HAP-1 (cell line): ENCODE measurements at regions not wholly inside any gene's neighbourhood (a gene's known extent, or its start where the extent isn't known, plus 50 kb on each side); places are given as distances from the start of the nearest gene placed in this dataset.

Experiments used
- DNase-seq, 2 experiments: peaks; one replicate each; pipeline ENCODE4 v3.0.0-alpha.2; 2016 to 2020; ENCODE audit warnings: low spot score in 2 of 2
- H3K27me3 ChIP-seq: fragments of 250-450 bp; sonication (Bioruptor Pico); 2 replicates; pipeline ENCODE4 v1.5.1; 2020; ENCODE audit warnings: low read depth, mild to moderate bottlenecking, moderate library complexity
- H3K36me3 ChIP-seq: fragments of 250-450 bp; sonication (Bioruptor Pico); replicated peaks from 2 replicates; pipeline ENCODE4 v1.5.1; 2020; ENCODE audit warnings: mild to moderate bottlenecking
- H3K4me1 ChIP-seq: fragments of 250-450 bp; sonication (Bioruptor Pico); 2 replicates; pipeline ENCODE4 v1.5.1; 2020; ENCODE audit warnings: mild to moderate bottlenecking
- H3K4me3 ChIP-seq: fragments of 250-450 bp; sonication (Bioruptor Pico); 2 replicates; pipeline ENCODE4 v1.5.1; 2020; ENCODE audit warnings: mild to moderate bottlenecking, moderate library complexity
- H3K9me3 ChIP-seq: fragments of 250-450 bp; sonication (Bioruptor Pico); 2 replicates; pipeline ENCODE4 v1.5.1; 2020; ENCODE audit warnings: mild to moderate bottlenecking, moderate library complexity
- in situ Hi-C: fragments of 300-500 bp; cut with MboI; formaldehyde crosslinking; loops from 3 replicates; pipeline ENCODE4 v1.14.3; 2020; ENCODE audit warnings: low sequenced_read_pairs, inconsistent platforms, mixed read lengths

- DNase-seq: no peak
- in situ Hi-C loops: no loop called here
- Histone ChIP-seq H3K36me3 (no peaks in the 10 kb centered on the region), H3K9me3 (no peaks in the 10 kb centered on the region; the same call in 1 of the 2 replicates), H3K4me1 (no peaks in the 10 kb centered on the region), H3K27me3 (no peaks in the 10 kb centered on the region), H3K4me3 (no peak overlapping the region)
Measured at GRCh38 chr13:47426126-47426849, 529.4 kb upstream of the HTR2A start.

GRCh38 chr13:47421525-47421924 is 524.7 kb upstream of the HTR2A start:
- H3K4me3 ChIP-seq: no peak overlapping the region
- in situ Hi-C loops: no loop called here
- H3K9me3 ChIP-seq: no peaks in the 10 kb centered on the region
- no peak for DNase-seq
- no peaks in the 10 kb centered on the region for H3K27me3 ChIP-seq
- no peaks in the 10 kb centered on the region for H3K36me3 ChIP-seq
- no peaks in the 10 kb centered on the region for H3K4me1 ChIP-seq

GRCh38 chr13:47420568-47420967 is 523.7 kb upstream of the HTR2A start:
- no peak for DNase-seq
- no peaks in the 10 kb centered on the region for H3K9me3 ChIP-seq
- H3K4me1 ChIP-seq: no peaks in the 10 kb centered on the region
- no peak overlapping the region for H3K4me3 ChIP-seq
- in situ Hi-C loops: no loop called here
- H3K36me3 ChIP-seq: no peaks in the 10 kb centered on the region
- no peaks in the 10 kb centered on the region for H3K27me3 ChIP-seq

- DNase-seq: no peak
- in situ Hi-C loops: no loop called here
- no peaks in the 10 kb centered on the region for H3K36me3 ChIP-seq
- no peaks in the 10 kb centered on the region for H3K27me3 ChIP-seq
- H3K9me3 ChIP-seq: no peaks in the 10 kb centered on the region
- H3K4me1 ChIP-seq: no peaks in the 10 kb centered on the region
- no peak overlapping the region for H3K4me3 ChIP-seq
Measured at GRCh38 chr13:47420020-47420419, 523.2 kb upstream of the HTR2A start.

GRCh38 chr13:47418206-47418920 is 521.5 kb upstream of the HTR2A start:
- Histone ChIP-seq H3K9me3 (no peaks in the 10 kb centered on the region), H3K4me1 (no peaks in the 10 kb centered on the region), H3K27me3 (no peaks in the 10 kb centered on the region), H3K36me3 (no peaks in the 10 kb centered on the region), H3K4me3 (no peak overlapping the region)
- no peak for DNase-seq
- in situ Hi-C loops: no loop called here

- in situ Hi-C loops: no loop called here
- Histone ChIP-seq H3K36me3 (no peaks in the 10 kb centered on the region), H3K4me1 (no peaks in the 10 kb centered on the region), H3K9me3 (no peaks in the 10 kb centered on the region), H3K4me3 (no peak overlapping the region), H3K27me3 (no peaks in the 10 kb centered on the region)
- no peak for DNase-seq
Measured at GRCh38 chr13:47417485-47417884, 520.6 kb upstream of the HTR2A start.

DNA sequence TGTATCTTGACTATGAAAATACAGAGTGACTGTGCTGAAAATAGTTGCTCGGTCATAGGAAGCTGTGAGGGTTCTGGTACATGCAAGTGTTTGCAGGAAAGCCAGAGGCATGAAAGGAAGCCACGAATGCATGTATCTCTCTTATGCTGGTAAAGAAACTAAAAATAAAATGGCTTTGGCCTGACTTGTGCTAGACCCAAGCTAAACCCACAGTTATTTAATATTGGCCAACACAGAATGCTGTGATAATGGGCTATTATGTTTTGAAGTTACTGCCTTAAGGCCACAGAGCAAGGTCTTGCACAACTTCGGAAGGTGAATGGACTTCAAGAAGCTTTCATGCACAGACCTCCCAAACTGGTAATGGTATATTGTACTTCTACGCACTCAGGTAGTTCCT is 518.2 kb upstream of the HTR2A start:
- Histone ChIP-seq H3K4me3 (no peak overlapping the region), H3K36me3 (no peaks in the 10 kb centered on the region), H3K27me3 (no peaks in the 10 kb centered on the region), H3K4me1 (no peaks in the 10 kb centered on the region), H3K9me3 (no peaks in the 10 kb centered on the region)
- in situ Hi-C loops: no loop called here
- no peak for DNase-seq

DNA sequence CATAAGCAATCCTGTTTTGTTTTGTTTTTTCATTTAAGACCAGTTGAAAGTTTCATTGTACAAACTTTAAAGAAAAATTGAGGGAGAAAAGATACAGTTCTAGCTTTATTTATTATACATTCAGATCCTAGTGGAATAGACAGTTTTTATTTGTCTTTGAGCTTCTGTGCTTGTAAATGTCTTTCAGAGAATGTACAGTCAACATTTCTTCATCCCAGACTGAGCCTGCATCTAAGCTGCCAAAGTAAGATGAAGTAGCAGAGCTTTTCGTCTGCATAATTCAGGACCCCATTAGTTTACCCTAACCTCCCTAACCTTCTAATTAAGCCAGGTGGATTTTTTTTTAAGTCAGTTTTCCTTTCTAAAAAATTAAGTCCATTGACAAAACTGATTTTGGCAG is 516.7 kb upstream of the HTR2A start:
- no peak for DNase-seq
- Histone ChIP-seq H3K27me3 (no peaks in the 10 kb centered on the region), H3K9me3 (no peaks in the 10 kb centered on the region), H3K4me1 (no peaks in the 10 kb centered on the region), H3K4me3 (no peak overlapping the region), H3K36me3 (no peaks in the 10 kb centered on the region)
- in situ Hi-C loops: no loop called here

- H3K27me3 ChIP-seq: no peaks in the 10 kb centered on the region
- DNase-seq: no peak
- in situ Hi-C loops: no loop called here
- H3K36me3 ChIP-seq: no peaks in the 10 kb centered on the region
- H3K4me1 ChIP-seq: no peaks in the 10 kb centered on the region
- H3K4me3 ChIP-seq: no peak overlapping the region
- H3K9me3 ChIP-seq: no peaks in the 10 kb centered on the region
Measured at GRCh38 chr13:47413112-47413511, 516.3 kb upstream of the HTR2A start.

- Histone ChIP-seq H3K9me3 (no peaks in the 10 kb centered on the region), H3K27me3 (no peaks in the 10 kb centered on the region), H3K4me1 (no peaks in the 10 kb centered on the region), H3K36me3 (no peaks in the 10 kb centered on the region), H3K4me3 (no peak overlapping the region)
- DNase-seq: no peak
- in situ Hi-C loops: no loop called here
Measured at GRCh38 chr13:47409778-47410177, 512.9 kb upstream of the HTR2A start.

GRCh38 chr13:47408546-47409319 is 511.9 kb upstream of the HTR2A start:
- no peaks in the 10 kb centered on the region for H3K27me3 ChIP-seq
- no peak overlapping the region for H3K4me3 ChIP-seq
- H3K36me3 ChIP-seq: no peaks in the 10 kb centered on the region
- in situ Hi-C loops: no loop called here
- no peaks in the 10 kb centered on the region for H3K9me3 ChIP-seq
- H3K4me1 ChIP-seq: no peaks in the 10 kb centered on the region
- DNase-seq: no peak

- H3K4me1 ChIP-seq: no peaks in the 10 kb centered on the region
- H3K36me3 ChIP-seq: no peaks in the 10 kb centered on the region
- in situ Hi-C loops: no loop called here
- H3K4me3 ChIP-seq: no peak overlapping the region
- H3K9me3 ChIP-seq: no peaks in the 10 kb centered on the region
- no peaks in the 10 kb centered on the region for H3K27me3 ChIP-seq
- no peak for DNase-seq
Measured at GRCh38 chr13:47407808-47408207, 511.0 kb upstream of the HTR2A start.

- no peak for DNase-seq
- Histone ChIP-seq H3K36me3 (no peaks in the 10 kb centered on the region), H3K4me1 (no peaks in the 10 kb centered on the region), H3K27me3 (no peaks in the 10 kb centered on the region), H3K9me3 (0 out of 2 replicates have a peak, but pooled peaks cover 3% of the 10 kb centered on the region), H3K4me3 (no peak overlapping the region)
- in situ Hi-C loops: no loop called here
Measured at GRCh38 chr13:47399599-47399998, 502.7 kb upstream of the HTR2A start.

DNA sequence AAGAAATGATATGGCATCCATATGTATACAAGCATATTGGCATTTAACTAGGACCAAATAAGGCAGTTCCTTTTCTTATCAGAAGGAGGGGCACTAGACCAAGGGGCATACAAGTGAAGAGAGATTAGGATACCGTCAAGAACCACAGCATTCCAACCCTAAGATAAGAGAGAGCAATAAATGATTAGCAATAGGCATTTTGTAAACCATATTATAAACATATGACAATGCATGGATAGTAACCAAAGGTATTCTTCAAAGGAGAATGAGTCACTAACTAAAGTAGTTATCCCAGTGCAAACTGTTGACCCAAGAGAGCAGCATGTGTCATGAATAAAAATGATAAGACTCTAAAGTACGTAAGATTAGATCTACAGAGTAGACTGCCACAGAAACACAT is 500.9 kb upstream of the HTR2A start:
- no peaks in the 10 kb centered on the region for H3K36me3 ChIP-seq

More for the DNA sequence above, 500.9 kb upstream of the HTR2A start:
- Histone ChIP-seq H3K9me3 (0 out of 2 replicates have a peak, but pooled peaks cover 3% of the 10 kb centered on the region), H3K4me1 (no peaks in the 10 kb centered on the region), H3K27me3 (no peaks in the 10 kb centered on the region), H3K4me3 (no peak overlapping the region)
- no peak for DNase-seq
- in situ Hi-C loops: no loop called here
